Pancreas (tissue), 10 donors: ENCODE measurements at regions not wholly inside any gene's neighbourhood (a gene's known extent, or its start where the extent isn't known, plus 50 kb on each side); places are given as distances from the start of the nearest gene placed in this dataset.

Experiments
- ATAC-seq, 4 donors: fragments of 200-7000 bp; cut with Tn5 transposase; one replicate each; pipeline versions ENCODE4 v1.8.0 to v1.9.1; 2020; ENCODE audit warnings: mild to moderate bottlenecking in 4 of 4, moderate library complexity in 4 of 4
- DNase-seq, 6 donors: peaks; one replicate each; pipeline ENCODE4 v3.0.0-alpha.2; 2020
- FAIRE-seq: peaks from 2 replicates; lab custom pipeline; 2012; peaks lifted over from hg19 to GRCh38; lab: Jason Lieb, UNC
- H3K27ac ChIP-seq, 4 donors: fragments of 200-600 bp; sonication (generic); 1 replicate in 3 of 4; 2 replicates in 1 of 4; pipeline versions ENCODE4 v1.5.0 to v1.8.0; 2020
- H3K27me3 ChIP-seq, 4 donors: fragments of 200-600 bp; one replicate each; pipeline ENCODE4 v1.8.0; 2021
- H3K36me3 ChIP-seq, 3 donors: fragments of 200-600 bp; sonication (generic) in 1 of 3; one replicate each; pipeline versions ENCODE4 v1.5.0 to v1.8.0; 2020 to 2021
- H3K4me1 ChIP-seq, 3 donors: fragments of 200-600 bp; one replicate each; pipeline ENCODE4 v1.8.0; 2021
- H3K4me3 ChIP-seq, 4 donors: fragments of 200-600 bp; sonication (generic) in 2 of 4; one replicate each; pipeline versions ENCODE4 v1.5.0 to v1.8.0; 2020 to 2021
- H3K9me3 ChIP-seq, 4 donors: fragments of 200-600 bp; one replicate each; pipeline ENCODE4 v1.8.0; 2021
- WGBS, 2 donors: extraction: QIAGEN DNeasy Blood & Tissue Kit; methylation state at CpG; one replicate each; pipeline ENCODE4 v1.1.7; 2013; 5-methylcytosine and 5-hydroxymethylcytosine counted together
- intact Hi-C, 3 donors: fragments of 100-400 bp; cut with DNase I; formaldehyde crosslinking; loops; one replicate each; pipeline versions ENCODE4 v1.11.1 to v1.14.2; 2022
- TF ChIP-seq, protein P1 (sequence below), 4 donors: fragments of 200-600 bp; sonication (generic) in 3 of 4; IDR thresholded peaks; one replicate each; pipeline versions ENCODE4 v1.5.0 to v1.8.0; 2021; ENCODE audit warnings: antibody characterized with exemption in 4 of 4
- donor health status: healthy with polysubstance abuse.
- donor health status: DM: no; HTN: no; CAD: no; lungs with moderate emphysema.
- donor health status: DM: no; HTN: no; CAD: no.
- donor health status: control.
- donor health status: control.
- donor health status: Bipolar disorder and iron deficiency.
- donor health status: DM: yes; HTN: yes; CAD: no.
- donor health status: DM: no; HTN: no; CAD: no.
- donor health status: DM: no; HTN: no; CAD: no.
- donor health status: DM: yes; HTN: yes; CAD: no.

- H3K27ac ChIP-seq, result no peak overlapping the region
- no peak for FAIRE-seq
- H3K4me3 ChIP-seq, result no peak overlapping the region
- TF ChIP-seq, protein P1, sequence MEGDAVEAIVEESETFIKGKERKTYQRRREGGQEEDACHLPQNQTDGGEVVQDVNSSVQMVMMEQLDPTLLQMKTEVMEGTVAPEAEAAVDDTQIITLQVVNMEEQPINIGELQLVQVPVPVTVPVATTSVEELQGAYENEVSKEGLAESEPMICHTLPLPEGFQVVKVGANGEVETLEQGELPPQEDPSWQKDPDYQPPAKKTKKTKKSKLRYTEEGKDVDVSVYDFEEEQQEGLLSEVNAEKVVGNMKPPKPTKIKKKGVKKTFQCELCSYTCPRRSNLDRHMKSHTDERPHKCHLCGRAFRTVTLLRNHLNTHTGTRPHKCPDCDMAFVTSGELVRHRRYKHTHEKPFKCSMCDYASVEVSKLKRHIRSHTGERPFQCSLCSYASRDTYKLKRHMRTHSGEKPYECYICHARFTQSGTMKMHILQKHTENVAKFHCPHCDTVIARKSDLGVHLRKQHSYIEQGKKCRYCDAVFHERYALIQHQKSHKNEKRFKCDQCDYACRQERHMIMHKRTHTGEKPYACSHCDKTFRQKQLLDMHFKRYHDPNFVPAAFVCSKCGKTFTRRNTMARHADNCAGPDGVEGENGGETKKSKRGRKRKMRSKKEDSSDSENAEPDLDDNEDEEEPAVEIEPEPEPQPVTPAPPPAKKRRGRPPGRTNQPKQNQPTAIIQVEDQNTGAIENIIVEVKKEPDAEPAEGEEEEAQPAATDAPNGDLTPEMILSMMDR (IDR thresholded peaks at IDR 0.05), result no peak
- 74 to 78% methylated on average over 41 of the region's 41 CpGs for WGBS, 2 donors
- no peaks in the 10 kb centered on the region for H3K9me3 ChIP-seq
- DNase-seq, result no peak
- H3K27me3 ChIP-seq, result no peaks in the 10 kb centered on the region
- H3K4me1 ChIP-seq, result no peaks in the 10 kb centered on the region
- intact Hi-C loops, result no loop called here
- H3K36me3 ChIP-seq, result no peaks in the 10 kb centered on the region
- ATAC-seq, result no peak
Measured at GRCh38 chr12:34208331-34209258, 186.3 kb downstream of the ALG10 start.

DNA sequence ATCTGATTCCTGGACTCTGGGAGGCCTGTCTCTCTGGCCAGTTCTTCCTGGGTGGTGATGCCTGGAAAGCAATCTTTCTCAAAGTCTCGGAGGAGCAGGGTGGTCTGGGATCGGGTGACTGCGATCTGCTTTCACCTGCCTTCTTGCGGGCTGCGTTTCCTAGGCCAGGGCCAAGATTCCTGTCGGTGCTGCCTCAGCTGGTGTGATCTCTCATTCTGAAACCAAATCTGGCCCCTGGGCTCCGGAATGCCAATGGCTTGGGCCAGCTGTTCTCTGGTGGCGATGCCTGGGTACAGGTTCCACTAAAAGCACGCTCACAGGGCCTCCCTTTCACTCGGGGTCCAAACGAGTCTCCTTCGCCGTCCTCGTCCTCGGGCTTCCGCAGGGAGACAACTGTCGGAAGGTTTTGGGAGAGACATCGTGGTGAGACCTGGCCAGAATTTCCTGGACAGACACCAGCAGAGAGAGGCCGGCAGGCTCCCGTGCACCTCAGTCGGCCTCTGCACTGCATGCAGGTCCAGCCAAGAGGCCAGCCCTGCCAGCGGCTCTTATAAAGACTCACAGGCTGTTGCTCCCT is 187.1 kb downstream of the ALG10 start:
- no peak for DNase-seq
- no peak for ATAC-seq
- FAIRE-seq, result no peak
- Histone ChIP-seq H3K9me3 (no peaks in the 10 kb centered on the region), H3K4me1 (no peaks in the 10 kb centered on the region), H3K4me3 (no peak overlapping the region), H3K27me3 (no peaks in the 10 kb centered on the region), H3K27ac (no peak overlapping the region), H3K36me3 (no peaks in the 10 kb centered on the region)
- 76 to 78% methylated on average over 22 of the region's 22 CpGs for WGBS, 2 donors
- TF ChIP-seq, protein P1 (IDR thresholded peaks at IDR 0.05), result no peak
- intact Hi-C loops, result no loop called here

GRCh38 chr12:34210183-34210582 is 187.9 kb downstream of the ALG10 start:
- no peak for FAIRE-seq
- H3K9me3 ChIP-seq, result no peaks in the 10 kb centered on the region
- WGBS, 2 donors, result 67 to 79% methylated on average over 14 of the region's 14 CpGs
- TF ChIP-seq, protein P1 (IDR thresholded peaks at IDR 0.05), result no peak
- H3K4me3 ChIP-seq, result no peak overlapping the region
- H3K27me3 ChIP-seq, result no peaks in the 10 kb centered on the region
- intact Hi-C loops, result loop anchor here in 1 of 3 donors (10.0 kb wide), 1 partner anchor 85 kb away; no protein-coding TSS in a partner anchor
- no peaks in the 10 kb centered on the region for H3K36me3 ChIP-seq
- no peaks in the 10 kb centered on the region for H3K4me1 ChIP-seq
- H3K27ac ChIP-seq, result no peak overlapping the region
- no peak for DNase-seq
- ATAC-seq, result no peak

DNA sequence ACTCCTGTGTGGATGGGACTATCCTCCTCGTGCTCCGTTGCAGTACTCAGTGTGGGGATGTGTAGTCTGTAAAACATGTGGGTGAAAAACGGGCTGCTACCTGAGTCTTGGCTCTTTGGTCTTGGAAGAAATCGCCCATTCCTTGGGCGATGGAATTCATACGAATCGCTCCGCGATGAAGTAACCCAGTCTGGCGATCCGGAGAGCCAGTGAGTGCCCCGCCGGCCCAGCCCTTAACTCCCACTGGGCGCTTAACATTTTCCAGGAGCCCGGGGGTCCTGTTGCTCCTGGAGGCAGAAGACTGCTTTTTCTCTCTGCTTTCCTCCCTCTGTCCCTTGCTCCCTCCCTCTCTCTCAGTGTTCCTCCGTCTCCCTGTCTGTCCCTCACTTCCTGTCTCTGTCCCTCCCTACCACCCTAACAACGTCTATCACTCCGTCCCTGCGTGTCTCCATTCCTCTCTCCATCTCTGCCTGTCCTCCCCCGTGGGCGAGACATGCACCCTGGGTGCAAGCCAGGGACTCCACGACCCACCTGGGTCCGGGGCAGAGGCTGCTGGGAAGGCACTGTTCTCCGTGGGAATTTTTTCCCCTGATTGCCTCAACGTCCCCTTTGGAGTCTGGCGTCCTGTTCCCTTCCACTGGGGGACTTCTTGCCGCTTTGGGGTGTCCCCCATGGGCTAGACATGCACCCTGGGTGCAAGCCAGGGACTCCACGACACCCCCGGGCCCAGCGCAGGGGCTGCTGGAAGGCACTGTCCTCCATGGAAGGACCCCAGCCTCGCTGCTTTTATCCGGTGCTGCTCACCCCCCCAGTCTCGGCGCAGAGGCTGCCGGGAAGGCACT is 188.6 kb downstream of the ALG10 start:
- no peak overlapping the region for H3K27ac ChIP-seq
- no peaks in the 10 kb centered on the region for H3K36me3 ChIP-seq
- no peaks in the 10 kb centered on the region for H3K4me1 ChIP-seq
- FAIRE-seq (no peak), ATAC-seq (no peak), DNase-seq (no peak)
- TF ChIP-seq, protein P1 (IDR thresholded peaks at IDR 0.05), result no peak
- no peaks in the 10 kb centered on the region for H3K9me3 ChIP-seq
- no peak overlapping the region for H3K4me3 ChIP-seq
- H3K27me3 ChIP-seq, result no peaks in the 10 kb centered on the region
- intact Hi-C loops, result loop anchor here in 1 of 3 donors (10.0 kb wide), 1 partner anchor 86 kb away; no protein-coding TSS in a partner anchor
- WGBS, 2 donors, result 78 to 85% methylated on average over 35 of the region's 35 CpGs
